ENCODE measurements at regions not wholly inside any gene's neighbourhood (a gene's known extent, or its start where the extent isn't known, plus 50 kb on each side); places are given as distances from the start of the nearest gene placed in this dataset.

DNA sequence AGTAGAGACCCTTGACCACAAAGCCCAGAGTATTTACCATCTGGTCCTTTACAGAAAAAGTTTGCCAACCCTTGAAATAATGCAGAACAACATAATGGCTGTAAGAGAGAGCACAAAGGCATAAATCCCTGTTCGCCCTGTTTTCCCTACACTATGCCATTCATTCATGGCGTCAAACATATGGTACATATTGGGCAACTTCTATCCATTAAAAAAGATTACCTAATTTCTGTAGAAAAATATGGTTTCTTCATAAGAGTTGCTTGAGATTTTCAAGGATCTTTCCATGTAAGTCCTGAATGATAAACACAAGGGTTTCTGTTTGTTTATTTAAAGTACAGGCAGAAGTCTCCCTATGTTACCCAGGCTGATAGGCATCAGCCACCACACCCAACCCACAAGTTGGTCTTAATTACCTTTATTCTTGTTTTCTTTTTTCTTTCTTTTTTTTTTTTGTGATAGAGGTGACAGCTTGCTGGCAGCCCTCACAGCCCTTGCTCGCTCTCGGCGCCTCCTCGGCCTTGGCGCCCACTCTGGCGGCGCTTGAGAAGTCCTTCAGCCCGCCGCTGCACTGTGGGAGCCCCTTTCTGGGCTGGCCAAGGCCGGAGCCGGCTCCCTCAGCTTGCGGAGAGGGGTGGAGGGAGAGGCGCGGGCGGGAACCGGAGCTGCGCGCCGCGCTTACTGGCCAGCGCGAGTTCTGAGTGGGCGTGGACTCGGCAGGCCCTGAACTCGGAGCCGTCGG is 68.3 kb upstream of the NR5A2 start:
- Histone ChIP-seq H2BK12ac (ENCODE audit: low read length in 2 of 2) (no peak overlapping the region), H3K27me3 (ENCODE audit: control insufficient read depth in 1 of 2, insufficient read depth in 1 of 2, low read length in 2 of 2) (peaks cover 0 to 6% of the 10 kb centered on the region in 2 experiments), H2BK15ac (ENCODE audit: low read depth, poor library complexity, severe bottlenecking) (no peak overlapping the region), H3K4me2 (ENCODE audit: low read length, poor library complexity, severe bottlenecking) (no peak overlapping the region), H4K8ac (ENCODE audit: low read length) (no peak overlapping the region), H3K4me3 (ENCODE audit: insufficient read depth in 1 of 2, low read depth in 1 of 2, low read length in 2 of 2) (no peak overlapping the region), H2BK5ac (ENCODE audit: low read depth, low read length, poor library complexity, severe bottlenecking) (no peak overlapping the region), H2AFZ (ENCODE audit: low read depth, low read length) (no peak overlapping the region), H3K79me1 (replicated peaks; ENCODE audit: low read length, poor library complexity, severe bottlenecking) (no peaks in the 10 kb centered on the region), H3K14ac (ENCODE audit: low read length in 2 of 2) (no peak overlapping the region), H3K23ac (ENCODE audit: low read length in 2 of 2) (no peak overlapping the region), H3K27ac (ENCODE audit: low read length, poor library complexity, severe bottlenecking) (no peak overlapping the region), H3K4ac (ENCODE audit: low read depth in 1 of 2, low read length in 2 of 2) (no peak overlapping the region), H3K9ac (ENCODE audit: low read length) (no peak overlapping the region), H3K9me3 (ENCODE audit: control insufficient read depth, low read length) (peaks cover 3% of the 10 kb centered on the region), H3K36me3 (ENCODE audit: control insufficient read depth in 1 of 2, insufficient read depth in 2 of 2, low read depth in 1 of 2, low read length in 2 of 2) (no peaks in the 10 kb centered on the region), H3K18ac (ENCODE audit: low read depth in 1 of 2, low read length in 2 of 2) (no peak overlapping the region), H2AK5ac (ENCODE audit: low read length, severe bottlenecking) (no peak overlapping the region), H2BK120ac (ENCODE audit: low read depth, low read length) (no peak overlapping the region), H3K4me1 (ENCODE audit: control insufficient read depth, insufficient read depth, low read depth, low read length) (no peaks in the 10 kb centered on the region), H4K91ac (ENCODE audit: low read length) (no peak overlapping the region)
- 95% methylated on average over 19 of the region's 29 CpGs for WGBS
- DNase-seq = peak; percentile 26

DNA sequence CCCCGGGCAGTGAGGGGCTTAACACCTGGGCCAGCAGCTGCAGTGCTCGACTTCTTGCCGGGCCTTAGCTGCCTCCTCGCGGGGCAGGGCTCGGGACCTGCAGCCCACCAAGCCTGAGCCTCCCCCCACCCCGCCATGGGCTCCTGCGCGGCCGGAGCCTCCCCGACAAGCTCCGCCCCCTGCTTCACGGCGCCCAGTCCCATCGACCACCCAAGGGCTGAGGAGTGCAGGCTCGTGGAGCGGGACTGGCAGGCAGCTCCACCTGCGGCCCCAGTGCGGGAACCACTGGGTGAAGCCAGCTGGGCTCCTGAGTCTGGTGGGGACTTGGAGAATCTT is 67.8 kb upstream of the NR5A2 start:
- 95% methylated on average over 11 of the region's 19 CpGs for WGBS

DNA sequence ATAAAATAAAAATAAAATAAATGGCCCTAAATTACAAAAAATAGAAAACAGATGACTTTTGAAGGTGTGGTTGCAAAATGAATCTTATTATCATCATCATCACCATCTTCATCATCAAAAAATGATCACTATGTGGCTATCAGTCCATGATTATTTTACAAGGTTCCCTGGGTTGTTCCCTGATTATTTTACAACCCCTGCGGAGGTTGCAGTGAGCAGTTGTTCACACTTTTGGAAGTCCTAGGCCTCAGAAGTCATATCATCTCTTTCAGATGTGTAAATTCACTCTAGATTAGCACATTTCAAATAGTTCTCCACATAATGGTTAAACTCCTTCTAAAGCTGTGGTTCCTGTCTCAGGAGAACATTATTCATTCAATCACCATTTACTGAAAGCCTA is 57.4 kb upstream of the NR5A2 start:
- Histone ChIP-seq H2BK15ac (ENCODE audit: low read depth, poor library complexity, severe bottlenecking) (no peak overlapping the region), H4K91ac (ENCODE audit: low read length) (no peak overlapping the region), H3K9ac (ENCODE audit: low read length) (no peak overlapping the region), H4K8ac (ENCODE audit: low read length) (no peak overlapping the region), H2AK5ac (ENCODE audit: low read length, severe bottlenecking) (no peak overlapping the region), H3K4ac (ENCODE audit: low read depth in 1 of 2, low read length in 2 of 2) (no peak overlapping the region), H2AFZ (ENCODE audit: low read depth, low read length) (no peak overlapping the region), H3K23ac (ENCODE audit: low read length in 2 of 2) (no peak overlapping the region), H3K4me2 (ENCODE audit: low read length, poor library complexity, severe bottlenecking) (no peak overlapping the region), H3K79me1 (replicated peaks; ENCODE audit: low read length, poor library complexity, severe bottlenecking) (no peaks in the 10 kb centered on the region), H2BK12ac (ENCODE audit: low read length in 2 of 2) (no peak overlapping the region), H2BK5ac (ENCODE audit: low read depth, low read length, poor library complexity, severe bottlenecking) (no peak overlapping the region), H3K14ac (ENCODE audit: low read length in 2 of 2) (no peak overlapping the region), H3K27ac (ENCODE audit: low read length, poor library complexity, severe bottlenecking) (no peak overlapping the region), H3K9me3 (ENCODE audit: control insufficient read depth, low read length) (no peaks in the 10 kb centered on the region), H3K18ac (ENCODE audit: low read depth in 1 of 2, low read length in 2 of 2) (no peak overlapping the region), H3K27me3 (ENCODE audit: control insufficient read depth in 1 of 2, insufficient read depth in 1 of 2, low read length in 2 of 2) (peaks cover 2 to 5% of the 10 kb centered on the region in 2 experiments), H3K4me1 (ENCODE audit: control insufficient read depth, insufficient read depth, low read depth, low read length) (no peaks in the 10 kb centered on the region), H2BK120ac (ENCODE audit: low read depth, low read length) (no peak overlapping the region), H3K36me3 (ENCODE audit: control insufficient read depth in 1 of 2, insufficient read depth in 2 of 2, low read depth in 1 of 2, low read length in 2 of 2) (no peaks in the 10 kb centered on the region), H3K4me3 (ENCODE audit: insufficient read depth in 1 of 2, low read depth in 1 of 2, low read length in 2 of 2) (no peak overlapping the region)
- no peak for DNase-seq
- WGBS = 58% methylated on average over 1 of the region's 1 CpG

More for the DNA sequence above, 67.8 kb upstream of the NR5A2 start:
- H3K4me2 ChIP-seq (ENCODE audit: low read length, poor library complexity, severe bottlenecking) = no peak overlapping the region
- no peaks in the 10 kb centered on the region for H3K4me1 ChIP-seq (ENCODE audit: control insufficient read depth, insufficient read depth, low read depth, low read length)
- H3K27ac ChIP-seq (ENCODE audit: low read length, poor library complexity, severe bottlenecking) = no peak overlapping the region
- DNase-seq = no peak
- no peaks in the 10 kb centered on the region for H3K36me3 ChIP-seq (ENCODE audit: control insufficient read depth in 1 of 2, insufficient read depth in 2 of 2, low read depth in 1 of 2, low read length in 2 of 2)
- H2BK120ac ChIP-seq (ENCODE audit: low read depth, low read length) = no peak overlapping the region
- H3K79me1 ChIP-seq (replicated peaks; ENCODE audit: low read length, poor library complexity, severe bottlenecking) = no peaks in the 10 kb centered on the region
- H3K9me3 ChIP-seq (ENCODE audit: control insufficient read depth, low read length) = peaks cover 3% of the 10 kb centered on the region
- no peak overlapping the region for H2AFZ ChIP-seq (ENCODE audit: low read depth, low read length)
- H4K91ac ChIP-seq (ENCODE audit: low read length) = no peak overlapping the region
- H3K9ac ChIP-seq (ENCODE audit: low read length) = no peak overlapping the region
- H3K14ac ChIP-seq (ENCODE audit: low read length in 2 of 2) = no peak overlapping the region
- peaks cover 0 to 6% of the 10 kb centered on the region in 2 experiments for H3K27me3 ChIP-seq (ENCODE audit: control insufficient read depth in 1 of 2, insufficient read depth in 1 of 2, low read length in 2 of 2)
- H2AK5ac ChIP-seq (ENCODE audit: low read length, severe bottlenecking) = no peak overlapping the region
- H3K23ac ChIP-seq (ENCODE audit: low read length in 2 of 2) = no peak overlapping the region
- H3K4me3 ChIP-seq (ENCODE audit: insufficient read depth in 1 of 2, low read depth in 1 of 2, low read length in 2 of 2) = no peak overlapping the region
- no peak overlapping the region for H4K8ac ChIP-seq (ENCODE audit: low read length)
- H2BK5ac ChIP-seq (ENCODE audit: low read depth, low read length, poor library complexity, severe bottlenecking) = no peak overlapping the region
- no peak overlapping the region for H3K18ac ChIP-seq (ENCODE audit: low read depth in 1 of 2, low read length in 2 of 2)
- H3K4ac ChIP-seq (ENCODE audit: low read depth in 1 of 2, low read length in 2 of 2) = no peak overlapping the region
- H2BK15ac ChIP-seq (ENCODE audit: low read depth, poor library complexity, severe bottlenecking) = no peak overlapping the region
- no peak overlapping the region for H2BK12ac ChIP-seq (ENCODE audit: low read length in 2 of 2)

DNA sequence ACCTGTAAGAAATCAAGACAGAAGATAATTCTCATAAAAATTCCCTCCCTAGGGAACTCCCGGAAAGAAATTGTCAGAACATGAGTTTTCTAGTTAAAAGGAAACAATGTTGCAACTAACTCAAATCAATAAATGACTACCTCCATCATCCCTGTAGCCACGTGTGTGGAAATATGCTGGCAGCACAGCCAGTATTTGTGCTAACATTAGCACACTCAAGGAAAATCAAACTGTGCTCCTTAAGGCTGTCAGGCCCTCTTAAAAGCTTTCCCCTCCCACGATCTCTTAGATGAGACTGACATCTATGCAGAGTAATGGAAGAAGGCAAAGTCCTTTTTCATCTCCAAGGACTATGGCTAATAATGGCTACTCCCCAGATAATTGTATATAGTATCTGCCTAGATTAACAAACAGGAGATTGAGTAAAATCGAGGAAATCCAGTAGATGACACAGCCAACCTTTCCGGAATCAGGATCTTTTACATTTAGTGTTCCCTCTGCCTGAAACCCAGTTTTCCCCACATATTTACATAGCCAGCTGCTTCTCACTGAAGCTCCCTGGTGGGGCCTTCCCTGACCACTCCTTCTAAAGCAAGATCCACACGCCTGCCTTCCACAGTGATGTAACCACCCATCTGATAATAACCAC is 50.9 kb upstream of the NR5A2 start:
- H2BK15ac ChIP-seq (ENCODE audit: low read depth, poor library complexity, severe bottlenecking) = no peak overlapping the region
- WGBS = 66% methylated on average over 5 of the region's 6 CpGs
- no peak overlapping the region for H3K23ac ChIP-seq (ENCODE audit: low read length in 2 of 2)
- no peak overlapping the region for H2AFZ ChIP-seq (ENCODE audit: low read depth, low read length)
- no peaks in the 10 kb centered on the region for H3K36me3 ChIP-seq (ENCODE audit: control insufficient read depth in 1 of 2, insufficient read depth in 2 of 2, low read depth in 1 of 2, low read length in 2 of 2)
- H3K27me3 ChIP-seq (ENCODE audit: control insufficient read depth in 1 of 2, insufficient read depth in 1 of 2, low read length in 2 of 2) = peaks cover 2 to 5% of the 10 kb centered on the region in 2 experiments
- H4K91ac ChIP-seq (ENCODE audit: low read length) = no peak overlapping the region
- no peak overlapping the region for H3K4ac ChIP-seq (ENCODE audit: low read depth in 1 of 2, low read length in 2 of 2)
- H3K4me1 ChIP-seq (ENCODE audit: control insufficient read depth, insufficient read depth, low read depth, low read length) = no peaks in the 10 kb centered on the region
- H3K14ac ChIP-seq (ENCODE audit: low read length in 2 of 2) = no peak overlapping the region
- no peak overlapping the region for H2AK5ac ChIP-seq (ENCODE audit: low read length, severe bottlenecking)
- no peak overlapping the region for H3K4me2 ChIP-seq (ENCODE audit: low read length, poor library complexity, severe bottlenecking)
- no peak overlapping the region for H4K8ac ChIP-seq (ENCODE audit: low read length)
- H3K4me3 ChIP-seq (ENCODE audit: insufficient read depth in 1 of 2, low read depth in 1 of 2, low read length in 2 of 2) = no peak overlapping the region
- H3K79me1 ChIP-seq (replicated peaks; ENCODE audit: low read length, poor library complexity, severe bottlenecking) = no peaks in the 10 kb centered on the region
- H2BK5ac ChIP-seq (ENCODE audit: low read depth, low read length, poor library complexity, severe bottlenecking) = no peak overlapping the region
- no peak overlapping the region for H3K27ac ChIP-seq (ENCODE audit: low read length, poor library complexity, severe bottlenecking)
- no peaks in the 10 kb centered on the region for H3K9me3 ChIP-seq (ENCODE audit: control insufficient read depth, low read length)
- H2BK120ac ChIP-seq (ENCODE audit: low read depth, low read length) = no peak overlapping the region
- H2BK12ac ChIP-seq (ENCODE audit: low read length in 2 of 2) = no peak overlapping the region
- no peak overlapping the region for H3K18ac ChIP-seq (ENCODE audit: low read depth in 1 of 2, low read length in 2 of 2)
- H3K9ac ChIP-seq (ENCODE audit: low read length) = no peak overlapping the region
- peak; percentile 29 for DNase-seq

Data from mesenchymal stem cell (in vitro differentiated cells and primary cell).